ENCODE measurements at regions not wholly inside any gene's neighbourhood (a gene's known extent, or its start where the extent isn't known, plus 50 kb on each side); places are given as distances from the start of the nearest gene placed in this dataset.
"Not testable (repeated sequence)": the region's sequence is repeated elsewhere in the genome, so short reads cannot be mapped to it uniquely, and the experiment has no call there.

DNA sequence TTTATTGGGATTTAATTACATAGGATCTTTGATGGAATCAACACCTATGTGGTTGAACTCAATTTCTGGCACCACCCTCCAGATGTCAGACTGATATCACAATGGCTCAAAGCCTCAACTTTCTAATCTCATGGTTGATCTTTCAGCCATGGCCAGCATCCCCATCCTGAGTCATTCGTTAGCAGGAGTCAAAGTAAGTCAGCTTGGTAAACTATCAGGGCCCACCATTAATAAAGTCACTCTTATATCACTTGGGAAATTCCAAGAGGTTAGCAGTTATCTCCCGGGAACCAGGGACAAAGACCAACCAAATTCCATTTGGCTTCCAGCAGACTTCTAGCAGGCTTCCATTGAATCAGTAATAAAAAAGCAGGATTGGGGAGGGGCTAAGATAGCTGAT is 50.7 kb upstream of the TNFSF4 start:
- DNase-seq (ENCODE audit: low spot score) = no peak

GRCh38 chr1:173258479-173259264 is 51.5 kb upstream of the TNFSF4 start:
- DNase-seq (ENCODE audit: low spot score) = no peak

- DNase-seq (ENCODE audit: low spot score) = not testable (repeated sequence)
Observed at GRCh38 chr1:173260329-173260728, 53.2 kb upstream of the TNFSF4 start.

GRCh38 chr1:173266841-173267240 is 59.7 kb upstream of the TNFSF4 start:
- DNase-seq (ENCODE audit: low spot score) = no peak

GRCh38 chr1:173267453-173267945 is 60.4 kb upstream of the TNFSF4 start:
- no peak for DNase-seq (ENCODE audit: low spot score)

DNA sequence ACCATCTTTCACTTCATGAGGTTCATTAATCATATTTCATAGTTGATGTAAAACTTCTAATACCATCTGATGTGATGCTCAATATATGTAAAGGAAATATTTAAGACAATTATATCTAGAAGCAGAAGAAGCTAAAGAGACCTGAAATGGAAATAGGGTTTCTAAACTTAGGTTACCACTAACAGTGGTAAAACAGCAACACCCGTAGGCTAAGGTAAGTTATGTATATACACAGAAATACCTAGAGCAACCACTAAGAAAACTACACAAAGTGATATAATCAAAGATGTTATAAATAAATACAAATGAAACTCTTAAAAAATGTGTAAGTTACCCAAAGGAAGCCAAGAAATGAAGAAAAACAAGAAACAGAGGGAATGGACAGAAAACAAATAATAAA is 61.1 kb upstream of the TNFSF4 start:
- DNase-seq (ENCODE audit: low spot score) = no peak

DNA sequence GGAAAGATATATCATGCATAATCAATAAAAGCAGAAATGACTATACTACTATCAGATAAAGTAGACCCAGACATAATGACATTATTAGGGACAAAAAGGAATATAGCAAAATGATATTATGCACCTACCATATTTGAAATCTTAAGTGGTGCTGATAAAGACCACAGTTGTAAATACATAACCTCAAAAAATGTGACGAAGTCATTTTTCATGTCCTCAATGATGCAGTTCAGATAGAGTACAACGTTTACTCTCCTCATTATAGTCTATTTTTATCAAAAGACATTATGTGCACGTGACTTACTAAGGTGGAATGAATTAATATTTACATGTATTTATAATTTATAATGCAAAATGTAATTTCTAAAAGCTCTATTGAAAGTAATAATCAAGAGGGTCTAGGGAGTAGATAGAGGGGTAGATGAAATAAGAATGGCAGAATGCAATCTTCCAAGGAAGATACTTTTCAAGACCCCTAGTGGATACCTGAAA is 61.7 kb upstream of the TNFSF4 start:
- DNase-seq (ENCODE audit: low spot score) = no peak

- no peak for DNase-seq (ENCODE audit: low spot score)
Observed at GRCh38 chr1:173269490-173270230, 62.5 kb upstream of the TNFSF4 start.

DNA sequence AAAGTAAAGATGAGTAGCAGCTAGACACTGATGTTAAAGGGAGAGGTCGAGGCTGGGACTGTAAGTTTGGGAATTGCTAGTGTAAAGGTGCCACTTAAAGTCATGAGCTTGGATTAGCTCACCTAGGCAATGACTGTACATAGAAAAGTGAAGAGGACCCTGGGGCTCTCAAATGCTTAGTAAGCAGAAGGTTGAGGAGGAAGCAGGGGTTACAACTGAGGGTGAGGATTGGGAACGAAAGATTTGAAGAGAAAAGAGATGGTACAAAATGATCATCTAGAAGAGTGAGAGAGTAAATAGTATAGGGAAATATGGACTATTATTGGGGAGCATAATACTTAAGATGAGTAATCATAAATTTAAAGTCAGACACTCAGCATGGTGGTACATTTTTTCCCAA is 63.1 kb upstream of the TNFSF4 start:
- DNase-seq (ENCODE audit: low spot score) = no peak

DNA sequence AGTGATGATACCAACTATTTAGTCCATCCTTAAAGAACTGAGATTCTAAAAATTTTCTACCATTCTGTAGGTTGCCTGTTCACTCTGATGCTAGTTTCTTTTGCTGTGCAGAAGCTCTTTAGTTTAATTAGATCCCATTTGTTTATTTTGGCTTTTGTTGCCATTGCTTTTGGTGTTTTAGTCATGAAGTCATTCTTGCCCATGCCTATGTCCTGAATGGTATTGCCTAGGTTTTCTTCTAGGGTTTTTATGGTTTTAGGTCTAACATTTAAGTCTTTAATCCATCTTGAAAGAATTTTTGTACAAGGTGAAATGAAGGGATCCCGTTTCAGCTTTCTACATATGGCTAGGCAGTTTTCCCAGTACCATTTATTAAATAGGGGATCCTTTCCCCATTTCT is 63.9 kb upstream of the TNFSF4 start:
- not testable (repeated sequence) for DNase-seq (ENCODE audit: low spot score)

DNA sequence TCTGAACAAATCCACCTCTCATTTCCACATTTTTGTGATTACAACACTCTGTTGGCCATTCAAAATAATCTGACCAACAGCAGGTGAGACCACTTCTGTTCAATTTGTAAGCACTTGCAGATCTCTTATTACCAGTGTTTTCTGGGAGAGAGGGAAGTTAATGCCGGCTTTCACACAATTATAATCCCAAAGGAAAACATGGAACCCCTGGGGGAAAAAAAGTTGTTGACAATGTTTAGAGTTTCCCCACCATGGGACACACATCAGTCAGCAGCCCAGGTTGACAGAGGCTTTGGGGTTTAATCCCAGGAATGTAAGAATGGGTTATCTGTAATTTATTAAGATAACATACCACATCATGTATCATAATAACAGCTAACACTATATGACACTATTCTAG is 68.4 kb upstream of the TNFSF4 start:
- no peak for DNase-seq (ENCODE audit: low spot score)

GRCh38 chr1:173276922-173277800 is 70.0 kb upstream of the TNFSF4 start:
- no peak for DNase-seq (ENCODE audit: low spot score)

- DNase-seq (ENCODE audit: low spot score) = no peak
Observed at GRCh38 chr1:173280899-173281660, 73.9 kb upstream of the TNFSF4 start.

DNA sequence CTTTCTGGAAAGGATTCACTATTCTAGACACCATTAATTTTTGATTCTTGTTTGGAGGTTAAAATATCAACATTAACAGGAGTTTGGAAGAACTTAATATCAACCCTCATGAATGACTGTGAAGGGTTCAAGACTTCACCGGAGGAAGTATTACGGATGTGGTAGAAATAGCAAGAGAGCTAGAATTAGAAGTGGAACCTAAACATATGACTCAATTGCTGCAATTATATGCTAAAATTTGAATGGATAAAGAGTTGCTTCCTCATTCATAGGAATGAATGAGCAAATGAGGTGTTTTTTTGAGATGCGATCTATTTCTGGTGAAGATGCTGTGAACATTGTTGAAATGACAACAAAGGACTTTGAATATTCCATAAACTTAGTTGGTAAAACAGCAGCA is 77.9 kb upstream of the TNFSF4 start:
- DNase-seq (ENCODE audit: low spot score) = no peak

- DNase-seq (ENCODE audit: low spot score) = no peak
Observed at GRCh38 chr1:173287785-173288184, 80.7 kb upstream of the TNFSF4 start.

- no peak for DNase-seq (ENCODE audit: low spot score)
Observed at GRCh38 chr1:173293756-173294155, 86.6 kb upstream of the TNFSF4 start.

DNA sequence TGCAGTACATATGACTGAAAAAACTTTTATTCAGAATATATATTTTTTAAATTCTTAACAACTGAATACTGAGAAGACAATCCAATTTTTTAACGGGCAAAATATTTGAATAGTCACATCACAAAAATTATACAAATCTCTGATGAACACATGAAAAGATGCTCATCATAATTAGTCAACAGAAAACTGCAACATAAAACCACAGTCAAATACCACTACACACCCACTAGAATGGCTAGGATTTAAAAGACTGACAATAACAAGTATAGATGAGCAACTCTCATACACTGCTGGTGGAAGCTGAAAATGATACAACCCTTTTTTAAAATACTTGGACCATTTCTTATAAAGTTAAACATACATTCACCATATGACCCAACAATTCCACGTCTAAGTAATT is 87.7 kb upstream of the TNFSF4 start:
- DNase-seq (ENCODE audit: low spot score) = no peak

DNA sequence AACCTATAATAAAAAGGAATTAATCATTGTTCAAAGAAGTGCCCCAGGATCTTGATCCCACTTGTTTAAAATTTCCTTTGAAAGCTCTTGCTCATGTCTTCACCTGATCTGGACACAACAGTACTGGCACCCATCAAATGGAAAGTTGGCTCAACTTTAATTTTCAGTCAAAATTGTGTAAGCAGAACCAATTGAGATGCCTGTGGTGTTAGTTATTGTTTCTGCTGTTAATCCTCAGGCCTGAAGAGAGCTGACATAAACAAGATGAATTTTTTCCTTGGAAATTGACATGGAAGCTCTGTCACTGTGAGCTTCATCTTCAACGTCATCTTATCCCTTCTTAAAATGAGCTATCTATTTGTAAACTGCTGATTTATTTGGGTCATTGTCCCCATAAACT is 88.3 kb upstream of the TNFSF4 start:
- DNase-seq (ENCODE audit: low spot score) = no peak

DNA sequence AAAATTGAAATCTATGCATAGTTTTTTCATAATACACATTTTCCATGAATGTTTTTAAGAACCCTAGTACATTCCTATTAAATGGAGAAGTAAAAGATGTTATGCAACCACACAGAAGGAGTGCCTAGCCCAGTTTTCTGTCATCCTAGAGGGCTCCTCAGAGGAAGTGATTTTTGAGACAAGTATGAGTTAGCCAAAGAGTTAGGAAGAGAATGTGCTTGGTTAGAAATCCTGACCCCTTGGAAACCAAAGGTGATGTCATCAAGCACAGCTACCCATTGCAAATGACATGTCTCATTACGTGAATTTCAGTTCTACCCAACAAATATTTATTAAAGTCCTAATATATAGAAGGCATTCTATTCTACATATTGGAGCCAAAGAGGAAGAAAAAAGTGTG is 88.9 kb upstream of the TNFSF4 start:
- DNase-seq (ENCODE audit: low spot score) = no peak

- DNase-seq (ENCODE audit: low spot score) = no peak
Observed at GRCh38 chr1:173297798-173298391, 90.8 kb upstream of the TNFSF4 start.

Measured in SK-N-DZ (cell line).